ENCODE measurements at regions not wholly inside any gene's neighbourhood (a gene's known extent, or its start where the extent isn't known, plus 50 kb on each side); places are given as distances from the start of the nearest gene placed in this dataset.

DNA sequence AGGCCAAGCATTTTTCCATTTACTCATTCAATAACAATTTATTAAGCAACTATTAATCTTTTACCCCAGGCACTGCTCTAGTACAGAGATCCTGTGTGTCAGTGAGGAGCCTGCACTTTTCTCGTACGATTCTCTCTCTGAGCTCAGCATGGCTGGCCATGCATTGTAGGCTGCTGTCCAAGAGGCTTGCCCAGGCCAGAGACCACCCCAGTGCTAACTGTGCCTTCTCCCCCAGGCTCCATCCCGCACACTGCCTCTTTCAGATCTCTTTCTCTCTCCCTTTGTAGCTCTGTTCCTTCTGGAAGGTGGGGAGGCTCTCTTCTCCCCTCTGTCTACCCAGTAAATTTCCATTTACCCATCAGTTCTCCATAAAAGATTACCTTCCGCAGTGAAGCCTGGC is 101.0 kb upstream of the IKZF1 start:
- no peak for TF ChIP-seq BHLHE40 (IDR thresholded peaks at IDR 0.05; ENCODE audit: low read depth, low read length)
- TF ChIP-seq RAD21 (IDR thresholded peaks at IDR 0.05; ENCODE audit: low read length), result no peak
- TF ChIP-seq CEBPB (IDR thresholded peaks at IDR 0.05; ENCODE audit: low read depth, low read length), result no peak
- TF ChIP-seq, protein P1, sequence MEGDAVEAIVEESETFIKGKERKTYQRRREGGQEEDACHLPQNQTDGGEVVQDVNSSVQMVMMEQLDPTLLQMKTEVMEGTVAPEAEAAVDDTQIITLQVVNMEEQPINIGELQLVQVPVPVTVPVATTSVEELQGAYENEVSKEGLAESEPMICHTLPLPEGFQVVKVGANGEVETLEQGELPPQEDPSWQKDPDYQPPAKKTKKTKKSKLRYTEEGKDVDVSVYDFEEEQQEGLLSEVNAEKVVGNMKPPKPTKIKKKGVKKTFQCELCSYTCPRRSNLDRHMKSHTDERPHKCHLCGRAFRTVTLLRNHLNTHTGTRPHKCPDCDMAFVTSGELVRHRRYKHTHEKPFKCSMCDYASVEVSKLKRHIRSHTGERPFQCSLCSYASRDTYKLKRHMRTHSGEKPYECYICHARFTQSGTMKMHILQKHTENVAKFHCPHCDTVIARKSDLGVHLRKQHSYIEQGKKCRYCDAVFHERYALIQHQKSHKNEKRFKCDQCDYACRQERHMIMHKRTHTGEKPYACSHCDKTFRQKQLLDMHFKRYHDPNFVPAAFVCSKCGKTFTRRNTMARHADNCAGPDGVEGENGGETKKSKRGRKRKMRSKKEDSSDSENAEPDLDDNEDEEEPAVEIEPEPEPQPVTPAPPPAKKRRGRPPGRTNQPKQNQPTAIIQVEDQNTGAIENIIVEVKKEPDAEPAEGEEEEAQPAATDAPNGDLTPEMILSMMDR (conservative IDR thresholded peaks at IDR 0.05; ENCODE audit: low read depth, low read length), result no peak
- TF ChIP-seq SMC3 (IDR thresholded peaks at IDR 0.05; ENCODE audit: low read depth, low read length), result no peak
- no peak for TF ChIP-seq POLR2A (IDR thresholded peaks at IDR 0.05; ENCODE audit: low read depth, low read length)
- no peak for TF ChIP-seq RCOR1 (IDR thresholded peaks at IDR 0.05; ENCODE audit: insufficient replicate concordance, low read length)
- no peak for TF ChIP-seq MAZ (IDR thresholded peaks at IDR 0.05; ENCODE audit: borderline replicate concordance, low read depth, low read length)
- TF ChIP-seq MXI1 (IDR thresholded peaks at IDR 0.05; ENCODE audit: borderline replicate concordance, low read depth, low read length), result no peak
- no peak for TF ChIP-seq FOS (IDR thresholded peaks at IDR 0.05; ENCODE audit: low read depth, low read length)
- TF ChIP-seq, protein P2, sequence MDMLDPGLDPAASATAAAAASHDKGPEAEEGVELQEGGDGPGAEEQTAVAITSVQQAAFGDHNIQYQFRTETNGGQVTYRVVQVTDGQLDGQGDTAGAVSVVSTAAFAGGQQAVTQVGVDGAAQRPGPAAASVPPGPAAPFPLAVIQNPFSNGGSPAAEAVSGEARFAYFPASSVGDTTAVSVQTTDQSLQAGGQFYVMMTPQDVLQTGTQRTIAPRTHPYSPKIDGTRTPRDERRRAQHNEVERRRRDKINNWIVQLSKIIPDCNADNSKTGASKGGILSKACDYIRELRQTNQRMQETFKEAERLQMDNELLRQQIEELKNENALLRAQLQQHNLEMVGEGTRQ (IDR thresholded peaks at IDR 0.05; ENCODE audit: low read depth, low read length), result no peak
- no peak for TF ChIP-seq RFX5 (IDR thresholded peaks at IDR 0.05; ENCODE audit: low read depth, low read length)
- TF ChIP-seq, protein P3, sequence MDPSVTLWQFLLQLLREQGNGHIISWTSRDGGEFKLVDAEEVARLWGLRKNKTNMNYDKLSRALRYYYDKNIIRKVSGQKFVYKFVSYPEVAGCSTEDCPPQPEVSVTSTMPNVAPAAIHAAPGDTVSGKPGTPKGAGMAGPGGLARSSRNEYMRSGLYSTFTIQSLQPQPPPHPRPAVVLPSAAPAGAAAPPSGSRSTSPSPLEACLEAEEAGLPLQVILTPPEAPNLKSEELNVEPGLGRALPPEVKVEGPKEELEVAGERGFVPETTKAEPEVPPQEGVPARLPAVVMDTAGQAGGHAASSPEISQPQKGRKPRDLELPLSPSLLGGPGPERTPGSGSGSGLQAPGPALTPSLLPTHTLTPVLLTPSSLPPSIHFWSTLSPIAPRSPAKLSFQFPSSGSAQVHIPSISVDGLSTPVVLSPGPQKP (IDR thresholded peaks at IDR 0.05; ENCODE audit: borderline replicate concordance, low read depth, low read length), result no peak
- TF ChIP-seq MAFK (IDR thresholded peaks at IDR 0.05; ENCODE audit: low read depth, low read length), result no peak
- TF ChIP-seq CHD1 (IDR thresholded peaks at IDR 0.05; ENCODE audit: low read depth, low read length), result no peak
- no peak for TF ChIP-seq NFE2L2 (IDR thresholded peaks at IDR 0.05; ENCODE audit: low read depth, low read length)
- Histone ChIP-seq H4K20me1 (ENCODE audit: insufficient read depth, low read length) (no peaks in the 10 kb centered on the region), H3K4me3 (ENCODE audit: insufficient read depth, low read depth, low read length) (no peak overlapping the region), H3K9me1 (ENCODE audit: insufficient read depth, low read length) (no peaks in the 10 kb centered on the region), H3K9ac (ENCODE audit: low read depth, low read length) (no peak overlapping the region), H3K27ac (ENCODE audit: insufficient read depth, low read length) (no peak overlapping the region), H3K4me2 (ENCODE audit: low read depth, low read length) (no peak overlapping the region), H2BK5ac (ENCODE audit: low read depth, low read length, poor library complexity, severe bottlenecking) (no peak overlapping the region), H3K18ac (ENCODE audit: low read depth, low read length) (no peak overlapping the region), H3K36me3 (ENCODE audit: control insufficient read depth, insufficient read depth, low read length) (no peaks in the 10 kb centered on the region), H2BK120ac (ENCODE audit: low read depth, low read length) (no peak overlapping the region), H4K8ac (ENCODE audit: low read depth in 2 of 2, low read length in 2 of 2) (no peak overlapping the region), H3K79me1 (ENCODE audit: low read depth in 1 of 2, low read length in 2 of 2) (no peaks in the 10 kb centered on the region), H2AK9ac (replicated peaks; ENCODE audit: low read depth, low read length, poor library complexity) (no peak overlapping the region), H3K4ac (ENCODE audit: low read depth, low read length) (no peak overlapping the region), H2AK5ac (ENCODE audit: low read depth, low read length) (no peak overlapping the region), H3K56ac (ENCODE audit: extremely low read depth, insufficient read depth, low read length) (no peak overlapping the region), H3K4me1 (ENCODE audit: control insufficient read depth, insufficient read depth, low read length) (no peaks in the 10 kb centered on the region), H2BK20ac (ENCODE audit: low read depth, low read length) (no peak overlapping the region), H3K9me3 (ENCODE audit: control insufficient read depth, insufficient read depth, low read length) (peaks cover 5% of the 10 kb centered on the region; the same call in 1 of the 2 replicates), H4K5ac (ENCODE audit: low read depth, low read length) (no peak overlapping the region), H3K23ac (ENCODE audit: low read depth, low read length) (no peak overlapping the region), H2BK15ac (ENCODE audit: low read depth, low read length) (no peak overlapping the region), H3K14ac (replicated peaks; ENCODE audit: low read depth, low read length) (no peak overlapping the region), H2AFZ (replicated peaks; ENCODE audit: low read length, poor library complexity) (no peak overlapping the region), H4K91ac (ENCODE audit: insufficient read depth, low read depth, low read length) (no peak overlapping the region), H3K27me3 (ENCODE audit: control insufficient read depth, insufficient read depth, low read length) (no peaks in the 10 kb centered on the region)
- dilution Hi-C loops (cut with HindIII; ENCODE audit: low sequenced_read_pairs, unreplicated experiment), result no loop called here
- no TSS peak for BruUV-seq (replicated peaks)
- no peak for DNase-seq
- ATAC-seq (ENCODE audit: low read depth), result no peak
- CTCF ChIA-PET, result no interaction called here
- WGBS, 2 experiments (ENCODE audit: extremely low coverage in 2 of 2, insufficient read length in 1 of 2), result no CpG with 5 or more reads among the region's 4 CpGs
- POLR2A ChIA-PET (ENCODE audit: unreplicated experiment), result no interaction called here
- in situ Hi-C loops (cut with MboI; ENCODE audit: low sequenced_read_pairs), result no loop called here
- intact Hi-C loops (cut with micrococcal nuclease), result no loop called here
